AG04450 (cell line): ENCODE measurements at regions not wholly inside any gene's neighbourhood (a gene's known extent, or its start where the extent isn't known, plus 50 kb on each side); places are given as distances from the start of the nearest gene placed in this dataset.

Experiments
- CTCF ChIA-PET: fragments of 300-600, 350-600 bp; formaldehyde crosslinking; extraction: SDS; loops from one replicate; lab custom pipeline; 2022; ENCODE audit warnings: antibody characterized with exemption, inconsistent platforms; lab: Charles Lee
- POLR2A ChIA-PET: fragments of 350-600 bp; formaldehyde crosslinking; extraction: SDS; loops from one replicate; lab custom pipeline; 2021; ENCODE audit warnings: antibody characterized with exemption, inconsistent platforms; lab: Yijun Ruan, JAX
- DNase-seq: peaks from one replicate; pipeline ENCODE4 v3.0.0-alpha.2; 2011; ENCODE audit warnings: low read depth, low spot score
- H3K27ac ChIP-seq: one replicate; pipeline ENCODE4 v1.5.1; 2012; ENCODE audit warnings: low read depth, low read length, control low read depth
- H3K27me3 ChIP-seq: one replicate; pipeline ENCODE4 v1.6.0; 2012; ENCODE audit warnings: low read length; ENCODE audit not compliant: control insufficient read depth, insufficient read depth
- H3K4me3 ChIP-seq: 2 replicates; pipeline ENCODE4 v1.5.1; 2011; ENCODE audit warnings: mild to moderate bottlenecking, low read depth, low read length, control low read depth
- H3K9me3 ChIP-seq: 2 replicates; pipeline ENCODE4 v1.5.1; 2012; ENCODE audit warnings: low read length; ENCODE audit not compliant: control insufficient read depth, insufficient read depth
- TF ChIP-seq, protein P1 (sequence below): IDR thresholded peaks from 2 replicates; pipeline ENCODE4 v1.5.1; 2011; ENCODE audit warnings: low read depth, low read length, control low read depth, inconsistent platforms

DNA sequence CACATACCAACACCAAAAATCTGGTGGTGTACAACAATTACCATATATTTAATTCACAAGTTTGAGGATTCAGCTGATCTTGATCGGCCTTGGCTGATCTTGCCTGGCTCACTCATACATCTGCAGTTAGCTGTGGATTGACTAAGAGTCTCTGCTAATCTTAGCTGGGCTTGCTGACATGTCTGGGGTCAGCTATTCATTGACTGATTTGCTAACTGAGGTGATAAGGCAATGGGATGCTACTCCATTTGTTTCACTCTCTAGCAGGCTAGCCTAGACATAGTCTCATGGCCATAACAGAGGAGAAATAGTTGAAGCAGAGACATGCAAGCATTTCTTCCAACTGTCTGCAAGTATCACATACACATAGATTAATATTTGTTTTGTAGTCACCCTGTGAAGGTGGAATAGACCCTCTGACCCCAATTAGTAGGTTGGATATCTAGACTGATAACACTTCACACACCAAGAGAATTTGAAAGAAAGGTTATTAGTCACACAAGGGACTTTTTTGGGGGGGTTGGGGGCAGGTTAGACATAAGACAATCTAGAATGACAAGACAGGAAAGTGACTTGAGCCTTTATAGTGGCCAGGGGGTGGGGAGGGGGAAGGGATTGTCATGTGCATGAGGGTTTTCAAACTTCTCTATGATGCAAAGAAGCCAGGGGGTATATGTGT lies 142.3 kb downstream of the BARHL2 start:
- CTCF ChIA-PET: interaction anchor here (0.7 kb wide), 1 partner anchor 591 kb away, joined by 3 read pairs; no protein-coding TSS in a partner anchor
- POLR2A ChIA-PET: no interaction called here

DNA sequence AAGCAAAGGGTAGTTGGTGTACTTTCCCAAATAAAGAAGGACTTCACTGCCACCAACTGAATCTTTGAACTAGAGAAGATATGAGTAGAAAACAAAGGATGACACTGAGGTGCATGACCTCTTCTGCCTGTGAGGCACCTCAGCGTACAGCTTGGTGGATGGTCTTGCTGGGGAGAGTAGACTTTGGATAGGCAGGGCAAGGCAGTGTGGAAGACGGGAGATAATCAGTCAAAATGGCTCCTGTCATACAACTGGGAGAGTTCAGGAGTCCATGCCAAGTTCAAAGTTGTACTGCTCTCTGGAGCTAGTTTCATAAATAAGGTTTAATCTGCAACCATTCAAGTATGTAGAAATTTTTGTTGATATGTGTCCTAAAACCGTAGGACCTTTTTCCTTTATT lies 143.4 kb downstream of the BARHL2 start:
- no peak overlapping the region for H3K4me3 ChIP-seq
- H3K27ac ChIP-seq: no peak overlapping the region
- H3K27me3 ChIP-seq: no peaks in the 10 kb centered on the region
- ChIA-PET POLR2A (no interaction called here), CTCF (interaction anchor here (0.7 to 1.3 kb wide), 2 partner anchors 9 to 154 kb away, joined by 3 to 4 read pairs; no protein-coding TSS in a partner anchor)
- DNase-seq: no peak
- no peaks in the 10 kb centered on the region for H3K9me3 ChIP-seq
- TF ChIP-seq, protein P1, sequence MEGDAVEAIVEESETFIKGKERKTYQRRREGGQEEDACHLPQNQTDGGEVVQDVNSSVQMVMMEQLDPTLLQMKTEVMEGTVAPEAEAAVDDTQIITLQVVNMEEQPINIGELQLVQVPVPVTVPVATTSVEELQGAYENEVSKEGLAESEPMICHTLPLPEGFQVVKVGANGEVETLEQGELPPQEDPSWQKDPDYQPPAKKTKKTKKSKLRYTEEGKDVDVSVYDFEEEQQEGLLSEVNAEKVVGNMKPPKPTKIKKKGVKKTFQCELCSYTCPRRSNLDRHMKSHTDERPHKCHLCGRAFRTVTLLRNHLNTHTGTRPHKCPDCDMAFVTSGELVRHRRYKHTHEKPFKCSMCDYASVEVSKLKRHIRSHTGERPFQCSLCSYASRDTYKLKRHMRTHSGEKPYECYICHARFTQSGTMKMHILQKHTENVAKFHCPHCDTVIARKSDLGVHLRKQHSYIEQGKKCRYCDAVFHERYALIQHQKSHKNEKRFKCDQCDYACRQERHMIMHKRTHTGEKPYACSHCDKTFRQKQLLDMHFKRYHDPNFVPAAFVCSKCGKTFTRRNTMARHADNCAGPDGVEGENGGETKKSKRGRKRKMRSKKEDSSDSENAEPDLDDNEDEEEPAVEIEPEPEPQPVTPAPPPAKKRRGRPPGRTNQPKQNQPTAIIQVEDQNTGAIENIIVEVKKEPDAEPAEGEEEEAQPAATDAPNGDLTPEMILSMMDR: no peak

More for the DNA sequence above, 142.3 kb downstream of the BARHL2 start:
- H3K27ac ChIP-seq: no peak overlapping the region
- H3K9me3 ChIP-seq: no peaks in the 10 kb centered on the region
- H3K27me3 ChIP-seq: no peaks in the 10 kb centered on the region
- DNase-seq: no peak
- TF ChIP-seq, protein P1: no peak
- no peak overlapping the region for H3K4me3 ChIP-seq

DNA sequence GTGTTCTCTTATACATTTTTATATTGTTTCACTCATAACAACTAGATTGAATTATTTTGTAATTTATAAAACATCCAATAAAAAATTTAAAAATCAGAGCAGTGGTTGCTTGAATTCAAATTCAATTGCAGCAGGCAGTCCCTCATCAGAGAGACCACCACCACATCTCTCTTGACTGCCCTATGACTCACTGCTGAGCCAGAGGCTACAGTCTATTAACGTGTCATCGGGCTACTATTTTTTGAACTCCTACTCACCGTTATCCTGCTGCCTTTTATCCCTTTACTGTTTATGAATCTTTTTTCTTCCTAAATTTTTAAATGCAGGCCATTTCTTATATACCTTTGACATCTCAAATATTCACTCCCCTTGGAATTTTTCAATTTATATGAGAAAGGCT lies 144.7 kb downstream of the BARHL2 start:
- TF ChIP-seq, protein P1: no peak
- no peak overlapping the region for H3K27ac ChIP-seq
- H3K4me3 ChIP-seq: no peak overlapping the region
- ChIA-PET CTCF (interaction anchor here (1.0 to 1.3 kb wide), 2 partner anchors 10 to 149 kb away, joined by 3 read pairs; no protein-coding TSS in a partner anchor), POLR2A (no interaction called here)
- no peaks in the 10 kb centered on the region for H3K9me3 ChIP-seq
- DNase-seq: no peak
- no peaks in the 10 kb centered on the region for H3K27me3 ChIP-seq

DNA sequence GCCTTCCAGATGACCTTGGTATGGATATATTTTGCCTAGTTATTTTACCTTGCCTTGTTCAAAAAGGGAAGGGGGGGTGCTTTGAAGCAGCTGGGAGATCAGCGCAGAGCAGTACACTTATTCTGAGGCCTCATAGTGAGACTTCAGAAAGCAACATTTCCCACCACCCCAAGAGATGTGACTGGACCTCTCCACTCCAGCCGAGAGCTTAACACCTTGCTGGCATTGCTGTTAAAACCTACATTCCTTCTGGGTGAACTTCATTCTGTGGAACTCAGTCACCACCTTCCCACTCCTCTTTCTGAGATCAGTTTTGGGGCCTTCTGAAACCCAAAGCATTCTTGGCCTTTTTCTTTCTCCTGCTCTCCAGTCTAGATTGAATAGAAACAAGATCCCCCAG lies 148.7 kb downstream of the BARHL2 start:
- TF ChIP-seq, protein P1: no peak
- Histone ChIP-seq H3K4me3 (no peak overlapping the region), H3K27ac (no peak overlapping the region), H3K9me3 (no peaks in the 10 kb centered on the region), H3K27me3 (no peaks in the 10 kb centered on the region)
- POLR2A ChIA-PET: no interaction called here
- DNase-seq: no peak
- CTCF ChIA-PET: interaction anchor here (0.5 to 2.0 kb wide), 2 partner anchors 9 to 370 kb away, joined by 10 to 12 read pairs; no protein-coding TSS in a partner anchor

DNA sequence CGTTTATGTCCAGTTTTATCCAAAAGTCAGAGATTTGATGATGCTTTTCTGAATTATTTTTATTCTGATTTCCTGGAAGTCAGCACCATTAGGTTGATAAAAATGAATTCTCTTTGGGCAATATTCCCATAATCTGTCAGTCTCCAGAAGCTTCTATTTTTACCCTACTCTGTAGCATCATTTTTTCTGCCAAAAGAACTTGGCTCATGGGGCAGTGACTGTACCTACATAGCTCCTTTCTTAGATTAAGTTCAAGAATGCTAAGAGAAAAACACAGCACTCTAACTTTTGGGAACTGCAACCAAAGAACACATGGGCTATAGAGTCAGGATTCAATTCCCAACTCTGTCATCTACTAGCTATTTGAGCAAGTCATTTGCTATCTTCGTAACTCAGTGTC lies 152.9 kb downstream of the BARHL2 start:
- H3K27ac ChIP-seq: no peak overlapping the region
- H3K4me3 ChIP-seq: no peak overlapping the region
- H3K9me3 ChIP-seq: no peaks in the 10 kb centered on the region
- TF ChIP-seq, protein P1: no peak
- ChIA-PET CTCF (no interaction called here), POLR2A (no interaction called here)
- DNase-seq: no peak
- H3K27me3 ChIP-seq: no peaks in the 10 kb centered on the region
